Neural cell (in vitro differentiated cells): ENCODE measurements at regions not wholly inside any gene's neighbourhood (a gene's known extent, or its start where the extent isn't known, plus 50 kb on each side); places are given as distances from the start of the nearest gene placed in this dataset.

Source experiments
- EP300 ChIP-seq: fragments of 450-650 bp; conservative IDR thresholded peaks from 2 replicates; pipeline ENCODE4 v1.6.1; 2014; ENCODE audit warnings: antibody characterized with exemption, mild to moderate bottlenecking, moderate library complexity; ENCODE audit not compliant: poor library complexity, severe bottlenecking
- EZH2 ChIP-seq: fragments of 200-600, 300-800 bp; shearing (Covaris generic), sonication (generic); IDR thresholded peaks from 2 replicates; pipeline ENCODE4 v1.6.1; 2014; ENCODE audit warnings: antibody characterized with exemption, low read length, borderline replicate concordance, mild to moderate bottlenecking; ENCODE audit not compliant: insufficient read depth, poor library complexity, severe bottlenecking
- MXI1 ChIP-seq: fragments of 450-650 bp; conservative IDR thresholded peaks from 2 replicates; pipeline ENCODE4 v1.6.1; 2014; ENCODE audit warnings: antibody characterized with exemption, mild to moderate bottlenecking; ENCODE audit not compliant: poor library complexity, severe bottlenecking
- POLR2AphosphoS5 ChIP-seq: IDR thresholded peaks from 2 replicates; pipeline ENCODE4 v1.6.1; 2012
- RAD21 ChIP-seq: fragments of 450-650 bp; conservative IDR thresholded peaks from 2 replicates; pipeline ENCODE4 v1.6.1; 2014; ENCODE audit warnings: antibody characterized with exemption, mild to moderate bottlenecking, moderate library complexity
- TAF1 ChIP-seq: IDR thresholded peaks from 2 replicates; pipeline ENCODE4 v1.6.1; 2012; ENCODE audit warnings: low read depth
- TF ChIP-seq, protein P1 (sequence below): fragments of 450-650 bp; IDR thresholded peaks from 2 replicates; pipeline ENCODE4 v1.5.1; 2014; ENCODE audit warnings: antibody characterized with exemption, mild to moderate bottlenecking, moderate library complexity; ENCODE audit not compliant: poor library complexity, severe bottlenecking
- TF ChIP-seq, protein P2 (sequence below): IDR thresholded peaks from 2 replicates; pipeline ENCODE4 v1.6.1; 2012; ENCODE audit warnings: borderline replicate concordance

DNA sequence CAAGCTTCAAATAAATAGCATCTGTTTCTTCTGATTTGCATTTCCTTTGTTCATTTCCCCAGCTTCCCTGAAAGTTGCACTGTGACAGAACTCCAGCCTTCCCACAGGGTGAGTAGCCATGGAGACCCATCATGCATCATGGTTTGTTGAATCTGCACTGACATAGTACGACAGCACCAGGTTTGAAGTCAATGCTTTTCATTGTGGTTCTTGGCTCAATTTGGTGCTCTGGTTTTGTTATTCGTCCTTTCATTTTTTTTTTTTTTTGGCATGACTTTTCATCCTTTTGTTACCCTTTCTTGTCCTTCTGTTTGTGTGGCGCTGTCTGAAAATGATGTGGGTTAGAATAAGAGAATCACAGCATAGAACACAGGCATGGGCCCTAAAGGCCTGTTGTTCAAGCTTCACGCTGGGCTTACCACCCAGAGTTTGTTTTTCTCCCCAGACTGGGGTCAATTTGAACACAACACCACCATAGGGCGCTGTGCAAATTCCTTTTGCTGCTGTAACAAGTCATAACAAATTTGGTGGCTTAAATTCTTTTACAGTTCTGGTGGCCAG, 206.2 kb upstream of the CDH10 start:
- TF ChIP-seq, protein P1, sequence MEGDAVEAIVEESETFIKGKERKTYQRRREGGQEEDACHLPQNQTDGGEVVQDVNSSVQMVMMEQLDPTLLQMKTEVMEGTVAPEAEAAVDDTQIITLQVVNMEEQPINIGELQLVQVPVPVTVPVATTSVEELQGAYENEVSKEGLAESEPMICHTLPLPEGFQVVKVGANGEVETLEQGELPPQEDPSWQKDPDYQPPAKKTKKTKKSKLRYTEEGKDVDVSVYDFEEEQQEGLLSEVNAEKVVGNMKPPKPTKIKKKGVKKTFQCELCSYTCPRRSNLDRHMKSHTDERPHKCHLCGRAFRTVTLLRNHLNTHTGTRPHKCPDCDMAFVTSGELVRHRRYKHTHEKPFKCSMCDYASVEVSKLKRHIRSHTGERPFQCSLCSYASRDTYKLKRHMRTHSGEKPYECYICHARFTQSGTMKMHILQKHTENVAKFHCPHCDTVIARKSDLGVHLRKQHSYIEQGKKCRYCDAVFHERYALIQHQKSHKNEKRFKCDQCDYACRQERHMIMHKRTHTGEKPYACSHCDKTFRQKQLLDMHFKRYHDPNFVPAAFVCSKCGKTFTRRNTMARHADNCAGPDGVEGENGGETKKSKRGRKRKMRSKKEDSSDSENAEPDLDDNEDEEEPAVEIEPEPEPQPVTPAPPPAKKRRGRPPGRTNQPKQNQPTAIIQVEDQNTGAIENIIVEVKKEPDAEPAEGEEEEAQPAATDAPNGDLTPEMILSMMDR: no peak
- TF ChIP-seq RAD21: no peak
- TF ChIP-seq EZH2: no peak
- TF ChIP-seq, protein P2, sequence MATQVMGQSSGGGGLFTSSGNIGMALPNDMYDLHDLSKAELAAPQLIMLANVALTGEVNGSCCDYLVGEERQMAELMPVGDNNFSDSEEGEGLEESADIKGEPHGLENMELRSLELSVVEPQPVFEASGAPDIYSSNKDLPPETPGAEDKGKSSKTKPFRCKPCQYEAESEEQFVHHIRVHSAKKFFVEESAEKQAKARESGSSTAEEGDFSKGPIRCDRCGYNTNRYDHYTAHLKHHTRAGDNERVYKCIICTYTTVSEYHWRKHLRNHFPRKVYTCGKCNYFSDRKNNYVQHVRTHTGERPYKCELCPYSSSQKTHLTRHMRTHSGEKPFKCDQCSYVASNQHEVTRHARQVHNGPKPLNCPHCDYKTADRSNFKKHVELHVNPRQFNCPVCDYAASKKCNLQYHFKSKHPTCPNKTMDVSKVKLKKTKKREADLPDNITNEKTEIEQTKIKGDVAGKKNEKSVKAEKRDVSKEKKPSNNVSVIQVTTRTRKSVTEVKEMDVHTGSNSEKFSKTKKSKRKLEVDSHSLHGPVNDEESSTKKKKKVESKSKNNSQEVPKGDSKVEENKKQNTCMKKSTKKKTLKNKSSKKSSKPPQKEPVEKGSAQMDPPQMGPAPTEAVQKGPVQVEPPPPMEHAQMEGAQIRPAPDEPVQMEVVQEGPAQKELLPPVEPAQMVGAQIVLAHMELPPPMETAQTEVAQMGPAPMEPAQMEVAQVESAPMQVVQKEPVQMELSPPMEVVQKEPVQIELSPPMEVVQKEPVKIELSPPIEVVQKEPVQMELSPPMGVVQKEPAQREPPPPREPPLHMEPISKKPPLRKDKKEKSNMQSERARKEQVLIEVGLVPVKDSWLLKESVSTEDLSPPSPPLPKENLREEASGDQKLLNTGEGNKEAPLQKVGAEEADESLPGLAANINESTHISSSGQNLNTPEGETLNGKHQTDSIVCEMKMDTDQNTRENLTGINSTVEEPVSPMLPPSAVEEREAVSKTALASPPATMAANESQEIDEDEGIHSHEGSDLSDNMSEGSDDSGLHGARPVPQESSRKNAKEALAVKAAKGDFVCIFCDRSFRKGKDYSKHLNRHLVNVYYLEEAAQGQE: no peak
- no peak for TF ChIP-seq MXI1
- TF ChIP-seq TAF1: no peak
- TF ChIP-seq POLR2AphosphoS5: no peak
- no peak for TF ChIP-seq EP300
